ENCODE measurements at regions not wholly inside any gene's neighbourhood (a gene's known extent, or its start where the extent isn't known, plus 50 kb on each side); places are given as distances from the start of the nearest gene placed in this dataset.
"Not testable (repeated sequence)": the region's sequence is repeated elsewhere in the genome, so short reads cannot be mapped to it uniquely, and the experiment has no call there.

- DNase-seq (ENCODE audit: low read depth, low spot score), result no peak
Measured at GRCh38 chrX:46367491-46367890, 177.7 kb downstream of the ZNF674 start.

GRCh38 chrX:46366381-46367207 lies 178.6 kb downstream of the ZNF674 start:
- no peak for DNase-seq (ENCODE audit: low read depth, low spot score)

- peak; percentile 11 for DNase-seq (ENCODE audit: low read depth, low spot score)
Measured at GRCh38 chrX:46354481-46354880, 190.7 kb downstream of the ZNF674 start.

- DNase-seq (ENCODE audit: low read depth, low spot score), result no peak
Measured at GRCh38 chrX:46341767-46342322, 203.4 kb downstream of the ZNF674 start.

GRCh38 chrX:46340696-46341095 lies 204.5 kb downstream of the ZNF674 start:
- no peak for DNase-seq (ENCODE audit: low read depth, low spot score)

DNA sequence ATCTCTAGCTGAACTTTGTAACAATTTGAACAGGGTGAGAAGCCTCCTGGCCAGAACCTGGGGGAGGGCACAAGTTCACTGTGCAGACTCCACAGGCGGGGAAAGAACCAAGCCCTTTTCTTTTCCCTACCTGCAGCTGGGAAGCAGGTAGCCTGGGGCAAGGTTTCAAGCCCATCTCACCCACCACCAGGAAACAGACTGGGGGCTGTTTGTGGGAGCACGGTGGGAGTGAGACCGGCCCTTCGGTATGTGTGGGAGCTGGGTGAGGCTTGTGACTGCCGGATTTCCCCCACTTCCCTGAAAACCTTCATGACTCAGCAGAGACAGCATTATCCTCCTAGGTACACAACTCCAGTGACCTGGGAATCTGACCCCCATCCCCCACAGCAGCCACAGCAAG lies 211.7 kb downstream of the ZNF674 start:
- DNase-seq (ENCODE audit: low read depth, low spot score), result no peak

GRCh38 chrX:46330981-46331380 lies 214.2 kb downstream of the ZNF674 start:
- no peak for DNase-seq (ENCODE audit: low read depth, low spot score)

DNA sequence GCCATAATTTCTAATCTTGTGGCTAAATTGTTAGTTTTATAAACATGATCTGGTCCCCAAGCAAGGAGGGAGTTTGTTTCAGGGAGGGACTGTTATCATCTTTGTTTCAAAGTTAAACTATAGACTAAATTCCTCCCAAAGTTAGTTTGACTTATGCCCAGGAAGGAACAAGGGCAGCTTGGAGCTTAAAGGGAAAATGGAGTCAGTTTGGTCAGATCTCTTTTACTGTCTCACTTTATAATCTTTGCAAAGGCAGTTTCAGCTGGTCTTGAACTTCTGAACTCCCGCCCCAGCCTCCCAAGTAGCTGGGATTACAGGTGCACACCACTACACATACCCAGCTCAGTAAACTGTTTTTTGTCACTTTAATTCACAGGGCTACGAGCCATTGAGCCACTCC lies 214.7 kb downstream of the ZNF674 start:
- no peak for DNase-seq (ENCODE audit: low read depth, low spot score)

DNA sequence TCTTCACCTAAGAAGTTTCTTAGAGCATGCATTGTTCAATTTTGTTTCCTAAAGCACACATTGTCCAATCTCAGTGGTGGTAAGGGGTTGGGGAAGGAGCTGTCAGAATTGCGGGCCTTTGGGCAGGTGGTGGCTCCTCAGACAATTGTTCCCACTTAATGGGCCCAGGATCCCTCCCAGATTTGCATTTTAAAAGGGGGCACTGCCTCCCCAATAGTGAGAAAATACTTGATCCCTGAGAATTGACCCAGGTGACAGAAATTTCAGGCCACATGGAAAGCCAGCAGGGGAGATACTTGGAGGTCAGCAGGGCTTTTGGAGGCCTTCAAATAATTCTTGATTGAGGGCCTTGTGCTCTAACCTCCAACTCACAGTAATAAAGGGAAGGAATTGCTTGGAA lies 217.1 kb downstream of the ZNF674 start:
- no peak for DNase-seq (ENCODE audit: low read depth, low spot score)

DNA sequence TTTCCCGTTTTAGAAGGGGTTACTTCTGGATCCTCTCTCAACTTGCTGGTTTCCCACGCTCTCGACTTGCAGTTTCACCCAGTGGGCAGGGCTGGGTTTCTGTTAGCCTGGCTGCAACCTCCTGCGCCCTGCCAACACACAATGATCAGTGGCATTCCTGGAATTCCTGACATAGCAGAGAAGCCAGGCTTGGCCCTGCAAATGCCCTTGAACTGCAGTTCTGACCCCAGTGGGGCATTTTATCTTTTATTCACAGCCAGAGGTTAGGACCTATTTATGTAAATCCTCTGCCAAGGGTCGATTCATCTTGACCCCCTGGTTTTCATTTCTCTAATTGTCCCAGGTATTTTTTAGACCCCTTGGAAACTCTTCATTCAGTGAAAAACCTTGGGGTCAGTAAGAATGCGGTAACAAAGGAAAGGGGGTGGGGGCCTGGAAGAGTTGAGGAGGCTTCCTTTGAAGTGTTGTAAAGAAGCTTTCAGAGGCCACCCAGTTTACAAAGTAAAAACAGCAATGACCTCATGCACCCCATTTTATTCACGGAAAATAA lies 217.6 kb downstream of the ZNF674 start:
- DNase-seq (ENCODE audit: low read depth, low spot score), result no peak

- DNase-seq (ENCODE audit: low read depth, low spot score), result no peak
Measured at GRCh38 chrX:46326161-46326560, 219.1 kb downstream of the ZNF674 start.

DNA sequence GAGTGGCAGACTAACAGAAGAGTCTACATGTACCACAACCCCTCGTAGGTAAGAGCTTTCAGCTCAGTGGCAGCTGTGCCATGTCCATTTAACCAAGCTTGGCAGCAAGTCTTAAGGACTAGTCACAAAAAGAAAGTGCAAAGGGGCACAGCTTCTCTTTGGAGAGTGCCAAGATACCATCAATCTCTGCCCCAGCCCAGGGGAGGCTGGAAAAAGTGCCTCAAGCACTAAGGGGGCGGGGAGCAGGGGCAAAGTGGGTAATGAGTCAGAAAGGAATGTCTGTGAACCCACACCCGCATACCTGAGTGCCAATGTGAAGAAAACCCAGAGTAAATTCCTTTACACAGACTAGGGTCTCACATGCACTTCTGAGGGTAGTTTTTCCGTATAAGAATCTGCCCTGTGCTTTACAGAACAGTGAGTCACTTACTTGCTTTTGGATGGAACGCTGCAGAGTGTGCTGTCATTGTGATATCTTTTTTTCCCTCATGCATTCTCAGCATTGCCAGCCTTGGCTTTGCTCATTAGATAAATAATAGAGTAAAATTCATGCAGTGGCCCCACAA lies 219.8 kb downstream of the ZNF674 start:
- no peak for DNase-seq (ENCODE audit: low read depth, low spot score)

- no peak for DNase-seq (ENCODE audit: low read depth, low spot score)
Measured at GRCh38 chrX:46324166-46324565, 221.1 kb downstream of the ZNF674 start.

GRCh38 chrX:46322929-46323328 lies 222.3 kb downstream of the ZNF674 start:
- DNase-seq (ENCODE audit: low read depth, low spot score), result not testable (repeated sequence)

DNA sequence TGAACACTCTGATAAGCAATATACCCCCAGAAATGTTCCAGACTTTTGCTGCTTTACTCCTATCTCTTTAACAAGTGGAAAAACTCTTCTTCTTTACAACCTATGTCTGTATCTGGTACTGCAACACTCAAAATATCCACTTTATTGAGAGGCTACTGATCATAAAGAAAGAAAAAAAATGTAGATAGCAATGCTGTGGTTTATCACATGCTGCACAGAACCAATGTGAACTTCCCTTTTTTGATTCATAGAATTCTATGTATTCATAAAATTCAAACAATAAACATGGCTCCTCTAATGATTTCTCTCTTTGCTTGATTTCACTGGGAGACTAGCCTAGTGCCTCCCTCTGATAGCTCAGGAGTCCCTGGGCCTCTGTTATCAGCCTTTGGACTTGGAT lies 223.5 kb downstream of the ZNF674 start:
- DNase-seq (ENCODE audit: low read depth, low spot score), result no peak

GRCh38 chrX:46319750-46320149 lies 225.5 kb downstream of the ZNF674 start:
- no peak for DNase-seq (ENCODE audit: low read depth, low spot score)

DNA sequence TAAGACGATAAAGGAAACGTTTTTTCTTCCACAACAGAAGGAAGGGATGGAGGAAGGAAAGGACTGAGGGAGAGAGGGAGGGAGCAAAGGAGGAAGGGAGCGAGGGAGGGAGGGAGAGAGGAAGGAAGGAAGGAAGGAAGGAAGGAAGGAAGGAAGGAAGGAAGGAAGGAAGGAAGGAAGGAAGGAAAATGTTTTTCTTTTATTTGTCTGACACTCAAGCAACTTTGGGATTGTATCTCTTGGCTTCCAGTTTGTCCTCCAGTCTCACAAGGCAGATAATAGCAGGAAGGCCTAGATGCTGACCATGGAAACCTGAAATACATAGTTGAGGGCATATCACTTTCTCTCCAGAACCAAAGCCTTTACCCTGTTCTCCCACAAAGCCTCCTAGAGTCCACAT lies 226.7 kb downstream of the ZNF674 start:
- no peak for DNase-seq (ENCODE audit: low read depth, low spot score)

DNA sequence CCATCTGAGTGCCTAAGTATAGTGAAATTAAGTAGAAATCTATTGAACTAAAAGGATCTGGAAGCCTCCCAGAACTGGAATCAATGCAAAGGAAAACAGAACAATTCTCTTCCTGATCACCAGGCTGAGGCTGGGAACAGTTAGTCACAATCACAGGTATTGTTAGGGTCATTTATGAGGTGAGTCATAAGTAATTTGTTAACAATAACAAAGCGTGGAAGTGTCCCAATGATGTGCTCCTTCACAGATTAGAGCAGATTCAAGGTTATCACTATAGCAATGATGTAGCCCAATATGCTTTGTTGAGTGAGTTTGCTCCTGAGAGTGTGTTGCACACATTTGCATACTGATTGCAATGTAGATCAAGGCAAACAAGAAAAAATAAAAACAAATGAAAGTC lies 228.1 kb downstream of the ZNF674 start:
- DNase-seq (ENCODE audit: low read depth, low spot score), result no peak

- DNase-seq (ENCODE audit: low read depth, low spot score), result no peak
Measured at GRCh38 chrX:46311581-46312120, 233.6 kb downstream of the ZNF674 start.

DNA sequence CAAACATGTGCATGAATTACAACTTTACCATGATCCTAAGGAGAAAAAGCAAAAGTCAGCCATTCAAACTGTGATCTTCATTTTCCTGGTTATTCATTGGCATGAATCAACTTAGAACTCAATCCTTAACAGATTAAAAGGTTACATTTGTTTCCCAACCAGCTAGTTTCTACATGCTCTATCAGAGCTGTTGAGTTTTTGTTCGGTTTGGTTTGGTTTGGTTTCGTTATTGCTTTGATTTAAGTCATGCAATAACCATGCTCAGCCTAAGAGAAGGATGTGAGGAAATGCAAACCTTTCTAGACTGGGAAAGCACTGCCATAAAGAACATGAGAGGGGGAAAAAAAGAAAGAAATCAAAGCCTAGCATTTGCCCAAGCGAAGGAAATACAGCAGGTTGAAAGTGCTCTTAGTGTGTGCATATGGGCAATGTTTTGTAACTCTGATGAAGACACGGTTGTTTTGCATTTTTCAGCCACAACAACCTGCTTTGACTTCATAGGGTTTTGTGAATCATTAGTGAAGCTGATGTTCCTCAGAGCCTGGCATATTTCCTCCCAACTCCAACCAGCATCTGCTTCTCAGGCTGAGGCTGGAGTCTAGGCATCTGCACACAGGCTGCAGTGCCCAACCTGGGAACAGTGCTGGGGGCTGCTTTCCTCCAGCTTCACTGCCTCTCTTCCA lies 234.3 kb downstream of the ZNF674 start:
- DNase-seq (ENCODE audit: low read depth, low spot score), result no peak

- DNase-seq (ENCODE audit: low read depth, low spot score), result no peak
Measured at GRCh38 chrX:46308110-46308509, 237.1 kb downstream of the ZNF674 start.

DNA sequence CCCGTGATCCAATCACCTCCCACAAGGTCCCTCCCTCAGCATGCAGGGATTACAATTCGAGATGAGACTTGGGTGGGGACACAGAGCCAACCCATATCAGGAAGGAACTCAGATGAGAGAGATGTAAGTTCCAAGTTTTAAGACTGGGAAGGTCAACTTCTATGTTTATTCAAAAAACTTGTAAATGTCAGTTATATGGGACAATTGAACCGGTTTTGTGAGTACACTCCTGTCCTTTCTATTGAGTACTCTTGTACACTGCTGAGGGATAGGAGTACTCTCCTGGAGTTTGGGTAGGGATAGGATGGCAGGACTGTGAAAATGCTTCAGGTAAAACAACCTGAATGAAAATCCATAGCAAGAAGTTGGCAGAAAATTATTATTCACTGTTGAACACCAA lies 239.1 kb downstream of the ZNF674 start:
- DNase-seq (ENCODE audit: low read depth, low spot score), result no peak

Data from brain pericyte (primary cell).